ENCODE measurements at regions not wholly inside any gene's neighbourhood (a gene's known extent, or its start where the extent isn't known, plus 50 kb on each side); places are given as distances from the start of the nearest gene placed in this dataset.

- TF ChIP-seq ZNF462 (CRISPR knock-in tag; IDR thresholded peaks at IDR 0.05) (no peak), JUNB (IDR thresholded peaks at IDR 0.05; ENCODE audit: unreplicated experiment) (no peak), ETS1 (IDR thresholded peaks at IDR 0.05) (no peak)
These were observed 263.4 kb downstream of the SH3BP4 start (continued) for GRCh38 chr2:235215248-235215647.

- Histone ChIP-seq H3K36me3 (ENCODE audit: insufficient read depth) (no peaks in the 10 kb centered on the region), H3K4me3 (no peak overlapping the region), H3K79me2 (replicated peaks; ENCODE audit: insufficient read depth) (no peaks in the 10 kb centered on the region), H3F3A (replicated peaks; ENCODE audit: low read depth) (no peaks in the 10 kb centered on the region), H3K27ac (ENCODE audit: low read depth) (no peak overlapping the region), H3K4me2 (no peak overlapping the region), H3K9me2 (ENCODE audit: insufficient read depth) (no peaks in the 10 kb centered on the region), H2AFZ (no peak overlapping the region), H3K4me1 (ENCODE audit: insufficient read depth) (peaks cover 14% of the 10 kb centered on the region), H3K27me3 (ENCODE audit: insufficient read depth) (no peaks in the 10 kb centered on the region), H4K20me1 (replicated peaks; ENCODE audit: insufficient read depth) (no peaks in the 10 kb centered on the region)
- Mint-ChIP-seq H3K27ac (no peak overlapping the region), H3K4me3 (no peak overlapping the region), H3K4me1 (peaks cover 19% of the 10 kb centered on the region), H3K9me3 (no peaks in the 10 kb centered on the region), H3K36me3 (ENCODE audit: low read depth) (no peaks in the 10 kb centered on the region), H3K27me3 (ENCODE audit: insufficient read depth, low read depth, poor library complexity) (peaks cover 6% of the 10 kb centered on the region)
- ATAC-seq (no peak), DNase-seq (ENCODE audit: low spot score) (no peak)
- TF ChIP-seq CTCF (conservative IDR thresholded peaks at IDR 0.05; ENCODE audit: low read depth in 2 of 2) (no peak), POLR2AphosphoS5 (IDR thresholded peaks at IDR 0.05; ENCODE audit: low read depth) (no peak), ZNF462 (CRISPR knock-in tag; IDR thresholded peaks at IDR 0.05) (no peak), EZH2 (IDR thresholded peaks at IDR 0.05; ENCODE audit: low read depth, unreplicated experiment) (no peak)
These were observed 265.1 kb downstream of the SH3BP4 start for GRCh38 chr2:235216901-235217300.

Measured in GM23338 (cell line).